Aorta (tissue), 5 donors: ENCODE measurements at regions not wholly inside any gene's neighbourhood (a gene's known extent, or its start where the extent isn't known, plus 50 kb on each side); places are given as distances from the start of the nearest gene placed in this dataset.

Source experiments
- ATAC-seq: fragments of 200-7000 bp; cut with Tn5 transposase; one replicate; pipeline ENCODE4 v1.9.1; 2022; ENCODE audit warnings: moderate library complexity; ENCODE audit not compliant: low FRiP score
- DNase-seq, 2 donors: peaks; one replicate each; pipeline ENCODE4 v3.0.0-alpha.2; 2020
- H3K27ac ChIP-seq, 2 donors: one replicate each; pipeline ENCODE4 v1.5.1; 2013; ENCODE audit warnings: low read length in 2 of 2, mild to moderate bottlenecking in 2 of 2, moderate library complexity in 2 of 2, control low read depth in 1 of 2, inconsistent platforms in 1 of 2, low read depth in 1 of 2
- H3K27me3 ChIP-seq, 2 donors: one replicate each; pipeline ENCODE4 v1.6.1; 2013; ENCODE audit warnings: control low read depth in 1 of 2, low read length in 1 of 2, mild to moderate bottlenecking in 1 of 2, moderate library complexity in 1 of 2; ENCODE audit not compliant: insufficient read depth in 2 of 2, control insufficient read depth in 1 of 2
- H3K36me3 ChIP-seq, 2 donors: one replicate each; pipeline ENCODE4 v1.6.1; 2013; ENCODE audit warnings: control low read depth in 1 of 2, low read length in 1 of 2, mild to moderate bottlenecking in 1 of 2; ENCODE audit not compliant: insufficient read depth in 2 of 2, control insufficient read depth in 1 of 2
- H3K4me1 ChIP-seq, 2 donors: one replicate each; pipeline ENCODE4 v1.6.1; 2013; ENCODE audit warnings: low read length in 2 of 2, control low read depth in 1 of 2, mild to moderate bottlenecking in 1 of 2, moderate library complexity in 1 of 2; ENCODE audit not compliant: insufficient read depth in 2 of 2, control insufficient read depth in 1 of 2
- H3K4me3 ChIP-seq, 2 donors: one replicate each; pipeline ENCODE4 v1.5.1; 2013; ENCODE audit warnings: low read length in 2 of 2, control low read depth in 1 of 2, mild to moderate bottlenecking in 1 of 2
- H3K9me3 ChIP-seq: one replicate; pipeline ENCODE4 v1.6.1; 2013; ENCODE audit warnings: mild to moderate bottlenecking, low read length; ENCODE audit not compliant: control insufficient read depth
- WGBS, 2 donors: extraction: QIAGEN DNeasy Blood & Tissue Kit; methylation state at CpG; one replicate each; pipeline ENCODE4 v1.1.7; 2013; 5-methylcytosine and 5-hydroxymethylcytosine counted together
- intact Hi-C, 2 donors: fragments of 100-400 bp; cut with DNase I; formaldehyde crosslinking; loops; one replicate each; pipeline versions ENCODE4 v1.14.2 to v1.15.0; 2022
- donor health status: healthy with polysubstance abuse.
- donor health status: Bipolar disorder and iron deficiency.
- donor health status: DM: no; HTN: no; CAD: no.
- donor health status: DM: no; HTN: no; CAD: no.
- donor health status: DM: yes; HTN: yes; CAD: no.

GRCh38 chr6:90941885-90942284 is 355.0 kb upstream of the MAP3K7 start:
- no peak for DNase-seq
- H3K4me1 ChIP-seq = no peaks in the 10 kb centered on the region
- 59 to 66% methylated on average over 7 of the region's 7 CpGs for WGBS, 2 donors
- intact Hi-C loops = no loop called here
- no peak overlapping the region for H3K4me3 ChIP-seq
- no peak overlapping the region for H3K27ac ChIP-seq
- no peaks in the 10 kb centered on the region for H3K36me3 ChIP-seq
- ATAC-seq = no peak
- no peaks in the 10 kb centered on the region for H3K27me3 ChIP-seq
- H3K9me3 ChIP-seq = no peaks in the 10 kb centered on the region

- 28 to 37% methylated on average over 5 of the region's 5 CpGs for WGBS, 2 donors
- no peak for ATAC-seq
- no peak overlapping the region for H3K4me3 ChIP-seq
- no peaks in the 10 kb centered on the region for H3K4me1 ChIP-seq
- H3K27ac ChIP-seq = no peak overlapping the region
- H3K27me3 ChIP-seq = no peaks in the 10 kb centered on the region
- no peaks in the 10 kb centered on the region for H3K36me3 ChIP-seq
- intact Hi-C loops = no loop called here
- no peaks in the 10 kb centered on the region for H3K9me3 ChIP-seq
- DNase-seq = no peak
These were observed 354.1 kb upstream of the MAP3K7 start for GRCh38 chr6:90940812-90941481.

GRCh38 chr6:90939906-90940305 is 353.0 kb upstream of the MAP3K7 start:
- H3K27ac ChIP-seq = no peak overlapping the region
- intact Hi-C loops = no loop called here
- H3K27me3 ChIP-seq = no peaks in the 10 kb centered on the region
- H3K9me3 ChIP-seq = no peaks in the 10 kb centered on the region
- H3K36me3 ChIP-seq = no peaks in the 10 kb centered on the region
- WGBS, 2 donors = 62 to 65% methylated on average over 1 of the region's 1 CpG
- ATAC-seq (no peak), DNase-seq (no peak)
- no peak overlapping the region for H3K4me3 ChIP-seq
- H3K4me1 ChIP-seq = no peaks in the 10 kb centered on the region

- no peaks in the 10 kb centered on the region for H3K36me3 ChIP-seq
- DNase-seq = no peak
- intact Hi-C loops = no loop called here
- no peaks in the 10 kb centered on the region for H3K4me1 ChIP-seq
- no peak overlapping the region for H3K27ac ChIP-seq
- H3K9me3 ChIP-seq = no peaks in the 10 kb centered on the region
- no peaks in the 10 kb centered on the region for H3K27me3 ChIP-seq
- ATAC-seq = no peak
- H3K4me3 ChIP-seq = no peak overlapping the region
These were observed 351.2 kb upstream of the MAP3K7 start for GRCh38 chr6:90938122-90938521.

- H3K4me1 ChIP-seq = no peaks in the 10 kb centered on the region
- no peaks in the 10 kb centered on the region for H3K9me3 ChIP-seq
- no peak overlapping the region for H3K27ac ChIP-seq
- intact Hi-C loops = no loop called here
- ATAC-seq = no peak
- H3K27me3 ChIP-seq = no peaks in the 10 kb centered on the region
- no peak overlapping the region for H3K4me3 ChIP-seq
- H3K36me3 ChIP-seq = no peaks in the 10 kb centered on the region
- WGBS, 2 donors = 89 to 91% methylated on average over 5 of the region's 5 CpGs
- DNase-seq = no peak
These were observed 349.4 kb upstream of the MAP3K7 start for GRCh38 chr6:90936286-90936685.

- DNase-seq (no peak), ATAC-seq (no peak)
- Histone ChIP-seq H3K27ac (no peak overlapping the region), H3K4me1 (no peaks in the 10 kb centered on the region), H3K9me3 (no peaks in the 10 kb centered on the region), H3K27me3 (no peaks in the 10 kb centered on the region), H3K4me3 (no peak overlapping the region), H3K36me3 (no peaks in the 10 kb centered on the region)
- 83 to 89% methylated on average over 7 of the region's 7 CpGs for WGBS, 2 donors
- intact Hi-C loops = no loop called here
These were observed 348.1 kb upstream of the MAP3K7 start for GRCh38 chr6:90934966-90935365.

- 53 to 64% methylated on average over 5 of the region's 5 CpGs for WGBS, 2 donors
- Histone ChIP-seq H3K27ac (no peak overlapping the region), H3K36me3 (no peaks in the 10 kb centered on the region), H3K9me3 (no peaks in the 10 kb centered on the region), H3K4me3 (no peak overlapping the region), H3K4me1 (no peaks in the 10 kb centered on the region), H3K27me3 (no peaks in the 10 kb centered on the region)
- ATAC-seq (no peak), DNase-seq (no peak)
- intact Hi-C loops = no loop called here
These were observed 347.2 kb upstream of the MAP3K7 start for GRCh38 chr6:90934081-90934480.

GRCh38 chr6:90932351-90932750 is 345.5 kb upstream of the MAP3K7 start:
- no peaks in the 10 kb centered on the region for H3K4me1 ChIP-seq
- ATAC-seq (no peak), DNase-seq (no peak)
- no peak overlapping the region for H3K4me3 ChIP-seq
- no peak overlapping the region for H3K27ac ChIP-seq
- no peaks in the 10 kb centered on the region for H3K9me3 ChIP-seq
- H3K36me3 ChIP-seq = no peaks in the 10 kb centered on the region
- intact Hi-C loops = no loop called here
- 89 to 94% methylated on average over 1 of the region's 1 CpG for WGBS, 2 donors
- no peaks in the 10 kb centered on the region for H3K27me3 ChIP-seq

GRCh38 chr6:90928051-90928450 is 341.2 kb upstream of the MAP3K7 start:
- WGBS, 2 donors = 15 to 17% methylated on average over 2 of the region's 2 CpGs
- intact Hi-C loops = no loop called here
- Histone ChIP-seq H3K27me3 (no peaks in the 10 kb centered on the region), H3K9me3 (no peaks in the 10 kb centered on the region), H3K4me1 (no peaks in the 10 kb centered on the region), H3K27ac (no peak overlapping the region), H3K36me3 (no peaks in the 10 kb centered on the region), H3K4me3 (no peak overlapping the region)
- ATAC-seq (no peak), DNase-seq (no peak)
